ENCODE measurements at regions not wholly inside any gene's neighbourhood (a gene's known extent, or its start where the extent isn't known, plus 50 kb on each side); places are given as distances from the start of the nearest gene placed in this dataset.

- no peak for TF ChIP-seq CTCF (IDR thresholded peaks at IDR 0.05)
- TF ChIP-seq POLR2A (IDR thresholded peaks at IDR 0.05), result no peak
These were observed 591.4 kb downstream of the SOX6 start for GRCh38 chr11:15764948-15765347.
